ENCODE measurements at regions not wholly inside any gene's neighbourhood (a gene's known extent, or its start where the extent isn't known, plus 50 kb on each side); places are given as distances from the start of the nearest gene placed in this dataset.
A peak's percentile ranks its signal among the peaks of the same experiment; 100 is the strongest.
"Not testable (repeated sequence)": the region's sequence is repeated elsewhere in the genome, so short reads cannot be mapped to it uniquely, and the experiment has no call there.

DNA sequence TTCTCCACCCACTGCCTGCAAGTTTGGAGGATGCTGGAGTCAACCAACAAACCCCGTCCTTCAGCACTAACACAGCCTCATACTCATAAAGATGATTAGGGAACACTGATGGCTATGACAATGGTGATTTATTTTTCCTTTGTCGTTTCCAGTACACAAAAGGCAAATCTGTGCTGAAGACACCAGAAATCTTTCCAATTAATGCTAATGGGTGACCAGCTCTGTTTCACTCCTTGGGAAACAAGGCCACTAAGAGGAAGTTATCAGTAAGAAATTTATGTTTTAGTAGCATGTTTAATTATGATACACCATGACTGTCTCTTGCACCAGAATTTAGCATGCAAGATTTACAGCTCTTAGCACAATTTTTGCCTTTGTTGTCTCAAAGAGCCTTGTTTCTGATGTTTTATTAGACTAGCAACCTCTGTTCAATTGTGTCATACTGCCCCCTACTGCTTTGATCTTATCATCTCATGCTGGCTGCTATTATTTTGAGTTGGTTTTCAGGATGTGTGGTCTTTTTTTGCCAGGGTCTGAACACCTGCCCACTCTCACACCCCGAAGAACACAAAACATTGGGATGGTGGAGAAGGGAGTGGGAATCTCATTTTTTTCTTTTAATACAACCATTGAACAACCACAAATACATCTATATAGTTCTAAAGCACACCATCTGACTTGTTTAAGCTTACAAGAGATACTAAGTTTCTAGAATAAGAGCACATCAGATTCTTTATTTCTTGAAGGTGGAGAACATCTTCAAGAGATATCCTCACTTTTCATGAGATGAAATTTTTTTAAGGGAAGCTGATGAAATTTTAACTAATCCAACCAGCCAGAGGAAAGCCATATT lies 160.9 kb downstream of the SPTSSA start:
- DNase-seq: peak in 11 of 56 donors; percentile 1 to 60 (median 13)

DNA sequence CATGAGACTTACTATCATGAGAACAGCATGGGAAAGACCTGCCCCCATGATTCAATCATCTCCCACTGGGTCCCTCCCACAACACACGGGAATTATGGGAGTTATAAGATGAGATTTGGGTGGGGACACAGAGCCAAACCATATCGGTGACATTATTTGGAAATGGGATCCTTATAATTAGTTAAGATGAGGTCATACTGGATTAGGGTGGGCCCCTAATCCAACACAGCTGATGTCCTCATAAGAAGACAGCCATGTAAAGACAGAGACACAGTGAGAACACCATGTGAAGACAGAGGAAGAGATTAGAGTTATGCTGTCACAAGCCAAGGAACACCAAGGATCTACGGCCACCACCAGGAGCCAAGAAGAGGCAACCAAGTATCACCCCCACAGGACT lies 161.7 kb downstream of the SPTSSA start:
- DNase-seq: no peak

DNA sequence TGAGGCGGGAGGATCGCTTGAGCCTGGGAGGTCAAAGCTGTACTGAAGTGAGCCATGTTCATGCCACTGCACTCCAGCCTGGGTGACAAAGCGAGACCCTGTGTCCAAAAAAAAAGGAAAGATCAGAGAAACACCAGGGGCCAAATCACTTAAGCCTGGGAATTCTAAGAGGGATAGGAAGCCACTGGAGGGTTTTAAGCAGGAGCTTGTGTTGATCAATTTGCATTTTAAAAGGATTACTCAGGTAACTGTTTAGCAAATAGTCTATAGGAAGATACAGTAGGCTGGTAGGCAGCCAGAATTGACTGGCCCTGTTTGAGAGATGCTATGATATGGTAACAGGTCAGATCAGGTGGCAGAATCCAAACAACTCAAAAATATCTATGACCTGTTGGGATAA lies 162.7 kb downstream of the SPTSSA start:
- no peak for DNase-seq

DNA sequence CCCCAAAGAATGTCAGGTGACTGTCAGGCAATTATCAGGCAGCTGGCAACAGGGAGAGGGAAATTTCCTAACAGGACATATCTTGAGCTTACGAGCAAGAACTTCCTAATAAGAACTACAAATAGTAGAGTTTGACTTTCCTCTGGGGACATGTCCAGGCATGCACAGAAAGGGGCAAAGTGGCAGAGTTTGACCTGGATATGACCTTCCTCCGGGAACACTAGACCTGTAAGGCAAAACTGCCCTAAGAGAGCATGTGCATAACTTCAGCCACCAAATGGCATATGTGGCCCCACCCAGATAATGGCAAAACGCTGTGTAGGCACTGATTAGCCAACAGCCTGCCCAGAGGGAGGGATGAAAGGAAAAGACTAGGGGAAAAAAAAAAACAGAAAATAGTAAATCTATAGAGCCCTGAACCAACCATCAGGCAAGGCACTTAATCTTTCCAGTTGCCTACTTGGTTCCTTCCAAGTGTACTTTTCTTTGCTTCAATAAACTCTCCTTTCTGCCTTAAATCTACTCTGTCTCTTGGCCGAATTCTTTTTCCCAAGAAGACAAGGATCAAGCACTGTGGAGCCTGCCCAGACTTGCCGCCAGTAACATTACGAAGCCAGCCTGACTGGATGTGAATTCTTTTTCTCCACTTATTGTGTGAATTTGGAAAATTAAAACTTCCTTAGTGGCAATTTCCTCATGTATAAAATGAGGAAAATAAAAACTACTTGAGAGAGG lies 164.1 kb downstream of the SPTSSA start:
- no peak for DNase-seq

DNA sequence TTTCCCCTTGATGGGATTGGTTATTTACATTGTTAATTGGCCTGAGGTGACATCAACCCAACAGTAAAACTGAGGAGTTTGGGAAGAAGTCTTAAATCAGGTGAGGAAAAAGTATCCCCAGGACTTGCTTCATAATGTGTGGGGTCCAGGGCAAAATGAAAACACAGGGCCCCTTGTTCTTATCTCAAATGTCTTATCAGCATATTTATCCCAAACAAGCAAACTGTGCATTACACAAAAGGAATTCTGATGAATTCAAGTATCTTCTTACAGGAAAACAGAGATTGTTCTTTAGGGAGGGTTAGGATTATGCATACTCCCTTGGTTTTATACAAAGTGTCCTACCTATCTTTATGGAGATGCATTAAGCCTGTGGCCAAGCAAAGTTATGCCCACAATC lies 178.4 kb downstream of the SPTSSA start:
- no peak for DNase-seq

DNA sequence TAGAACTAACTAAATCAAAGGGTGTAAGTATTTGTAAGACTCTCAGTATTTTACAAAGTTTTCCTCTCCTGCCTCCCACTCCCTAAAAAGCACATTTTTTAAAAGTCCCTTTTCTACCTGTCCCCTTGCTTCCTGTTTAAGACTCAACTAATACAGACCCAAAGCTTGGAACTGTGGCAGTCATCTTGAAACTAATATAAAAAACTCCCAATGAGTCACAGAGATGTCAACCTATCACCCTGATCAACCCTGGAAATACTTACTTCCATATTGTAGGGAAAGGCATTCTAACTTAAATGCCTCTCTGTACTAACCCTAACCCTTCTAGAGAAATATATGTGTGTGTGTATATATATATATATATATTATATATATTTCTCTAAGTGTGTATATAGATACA lies 184.8 kb downstream of the SPTSSA start:
- no peak for DNase-seq

DNA sequence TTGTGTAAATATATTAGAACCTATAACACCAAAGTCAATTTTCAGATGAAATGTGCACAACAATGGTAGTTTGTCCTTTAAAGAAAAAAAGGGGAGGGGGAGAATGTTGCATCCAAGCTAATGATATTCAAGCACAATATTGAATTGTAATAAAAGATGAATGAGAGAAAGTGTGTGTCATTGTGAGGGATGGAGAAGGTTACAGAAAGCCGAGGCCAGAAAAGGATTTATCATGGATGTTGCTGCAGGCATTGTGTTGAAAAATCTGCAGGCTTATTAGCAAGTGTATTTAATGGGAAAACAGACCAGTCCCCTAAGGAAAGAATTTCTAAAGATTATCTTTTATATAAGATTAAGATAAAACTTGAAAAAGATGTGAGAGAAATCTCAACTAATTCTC lies 186.5 kb downstream of the SPTSSA start:
- DNase-seq: no peak

DNA sequence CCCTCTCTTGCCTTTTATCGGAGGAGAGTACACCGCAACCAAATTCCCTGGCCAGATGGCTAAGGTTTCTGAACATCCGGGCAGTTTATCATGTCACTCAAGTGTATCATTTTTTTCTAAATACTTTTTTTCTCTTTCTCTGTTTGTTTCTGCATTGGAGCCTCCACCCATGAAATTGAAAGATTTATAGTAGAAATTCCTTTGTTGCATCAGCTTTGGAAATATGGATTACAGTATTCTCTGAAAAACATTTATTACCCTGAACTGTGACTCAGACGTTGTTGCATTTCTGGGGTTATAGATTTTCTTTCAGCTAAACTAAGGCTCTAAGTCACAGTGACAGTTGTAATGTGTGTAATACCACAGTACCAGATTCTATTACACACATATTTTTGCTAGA lies 187.0 kb downstream of the SPTSSA start:
- DNase-seq: no peak

DNA sequence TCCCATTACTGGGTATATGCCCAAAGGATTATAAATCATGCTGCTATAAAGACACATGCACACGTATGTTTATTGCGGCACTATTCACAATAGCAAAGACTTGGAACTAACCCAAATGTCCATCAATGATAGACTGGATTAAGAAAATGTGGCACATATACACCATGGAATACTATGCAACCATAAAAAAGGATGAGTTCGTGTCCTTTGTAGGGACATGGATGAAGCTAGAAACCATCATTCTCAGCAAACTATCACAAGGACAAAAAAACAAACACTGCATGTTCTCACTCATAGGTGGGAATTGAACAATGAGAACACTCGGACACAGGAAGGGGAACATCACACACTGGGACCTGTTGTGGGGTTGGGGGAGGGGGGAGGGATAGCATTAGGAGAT lies 188.3 kb downstream of the SPTSSA start:
- not testable (repeated sequence) for DNase-seq

DNA sequence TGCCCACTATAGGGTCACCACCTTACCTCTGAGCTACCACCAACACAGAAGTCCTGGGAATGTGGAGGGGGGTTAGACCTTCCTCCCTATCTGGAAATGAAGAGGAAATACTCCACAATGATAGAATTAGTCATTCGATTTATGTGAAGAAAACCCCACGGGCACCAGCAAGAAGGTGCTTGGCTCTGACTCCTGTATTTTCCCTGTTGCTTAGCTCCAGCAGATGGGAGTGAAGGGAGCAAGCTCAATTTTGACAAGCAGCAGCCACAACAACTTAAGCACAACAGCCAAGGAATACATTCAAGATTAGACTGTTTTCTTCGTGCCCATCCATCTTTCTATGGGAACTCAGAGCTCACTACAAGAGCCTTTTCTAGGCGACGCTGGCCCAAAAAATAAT lies 191.7 kb downstream of the SPTSSA start:
- peak in 1 of 56 donors; percentile 1 for DNase-seq

DNA sequence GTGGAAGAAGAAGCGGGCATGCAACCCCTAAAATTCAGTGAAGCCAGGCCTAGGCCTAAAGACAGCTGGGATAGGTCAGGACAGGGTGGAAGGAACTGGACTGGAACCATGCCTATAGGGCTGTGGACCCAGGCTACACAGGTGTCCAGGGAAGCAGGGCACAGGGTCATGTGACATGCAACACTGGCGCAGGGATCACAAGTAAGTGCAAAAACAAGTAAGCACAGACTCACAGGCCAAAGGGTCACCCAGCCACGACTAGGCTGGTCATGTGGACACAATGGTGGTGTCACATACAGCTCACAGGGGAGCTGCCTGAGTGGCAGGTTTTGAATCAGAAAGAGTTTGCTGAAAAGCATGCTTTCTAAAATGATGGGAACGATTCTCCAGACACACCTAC lies 195.7 kb downstream of the SPTSSA start:
- no peak for DNase-seq

DNA sequence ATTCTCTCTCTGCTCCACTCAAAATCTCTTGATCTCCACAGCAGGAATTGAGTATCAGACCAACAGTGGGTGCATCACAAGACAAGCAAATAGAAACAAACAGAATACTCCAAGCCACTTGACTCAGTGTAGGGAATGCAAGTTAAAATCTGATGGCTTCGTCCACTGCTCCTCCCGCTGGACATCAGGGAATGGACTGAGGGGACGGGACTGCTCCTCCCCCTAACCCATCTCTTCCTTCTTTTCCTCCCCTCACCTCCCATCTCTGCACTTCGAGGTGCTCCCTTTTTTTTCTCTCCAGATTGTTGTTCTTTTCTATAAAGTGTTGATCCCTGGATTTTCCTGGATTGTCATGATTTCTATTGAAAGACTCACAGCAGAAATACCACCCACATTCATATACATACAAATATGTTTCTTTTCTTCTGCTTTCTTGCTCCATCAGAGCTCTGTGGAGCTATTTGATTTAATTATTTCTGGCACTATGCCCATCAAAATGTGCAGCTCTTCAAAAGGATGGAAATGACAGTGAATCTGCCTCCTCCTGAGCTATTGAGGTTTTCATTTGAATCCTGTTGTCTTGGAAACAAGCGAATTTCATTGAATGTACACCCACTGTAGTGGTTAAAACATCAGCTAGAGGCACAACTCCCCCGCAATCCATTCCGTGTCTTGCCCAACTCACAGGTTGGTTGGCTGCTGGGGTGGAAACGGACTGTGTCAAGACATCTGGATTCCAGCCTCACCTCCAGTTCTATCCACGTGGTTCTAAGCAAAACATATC lies 199.7 kb downstream of the SPTSSA start:
- peak in 8 of 56 donors; percentile 1 to 34 (median 20) for DNase-seq

DNA sequence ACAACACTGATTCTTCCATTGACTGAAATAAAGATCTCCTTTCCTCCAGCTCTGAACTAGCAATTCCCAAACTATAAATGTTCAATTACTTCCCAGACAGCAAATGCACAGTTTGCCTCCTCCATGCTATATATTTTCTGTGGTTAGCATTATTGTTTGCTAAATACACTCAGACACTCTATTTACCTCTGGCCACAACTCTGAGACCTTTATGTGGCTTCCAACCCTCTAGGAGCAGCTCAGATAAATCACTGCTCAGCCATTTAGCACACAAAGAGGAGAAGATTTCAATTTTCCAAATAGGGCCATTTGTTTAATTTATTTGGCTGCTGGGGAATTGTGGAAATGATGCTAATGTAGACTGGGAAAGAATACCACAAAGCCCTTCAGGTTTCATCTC lies 202.0 kb downstream of the SPTSSA start:
- DNase-seq: no peak

DNA sequence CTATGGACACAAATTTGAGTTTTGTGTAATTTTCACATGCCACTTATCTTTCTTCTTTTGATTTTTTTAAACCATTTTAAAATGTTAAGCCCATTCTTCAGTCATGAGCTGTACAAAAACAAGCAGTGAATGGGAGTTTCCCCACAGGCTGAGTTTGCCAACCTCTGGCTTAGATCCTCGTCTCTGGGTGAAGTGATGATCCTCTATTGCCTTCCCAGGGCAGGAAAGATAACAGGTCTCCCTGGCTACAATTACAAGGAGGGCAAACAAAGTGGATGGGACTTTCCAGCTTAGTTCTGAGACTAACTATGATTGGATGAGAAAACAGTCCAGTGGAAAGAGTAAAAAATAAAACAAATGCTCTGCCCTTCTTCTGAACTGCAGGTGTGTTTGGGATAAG lies 203.7 kb downstream of the SPTSSA start:
- no peak for DNase-seq

DNA sequence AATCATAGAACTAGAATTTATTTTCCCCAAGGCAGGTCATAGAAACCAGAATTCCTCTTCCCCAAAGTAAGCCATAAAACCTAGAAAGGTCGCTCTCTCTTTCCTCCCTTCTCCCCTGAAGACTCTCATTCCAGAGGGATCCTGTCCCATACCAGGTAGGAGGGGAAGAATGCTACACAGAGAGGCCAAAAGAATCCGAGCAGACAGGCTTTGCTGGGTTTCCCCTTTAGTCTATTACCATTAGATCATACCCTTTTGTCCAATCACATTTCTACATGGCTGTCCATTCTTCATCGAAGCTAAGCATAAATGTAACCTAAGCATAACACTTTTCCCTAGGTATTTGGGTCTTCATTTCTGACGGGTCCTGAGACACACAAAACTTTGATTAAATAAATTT lies 204.5 kb downstream of the SPTSSA start:
- no peak for DNase-seq

DNA sequence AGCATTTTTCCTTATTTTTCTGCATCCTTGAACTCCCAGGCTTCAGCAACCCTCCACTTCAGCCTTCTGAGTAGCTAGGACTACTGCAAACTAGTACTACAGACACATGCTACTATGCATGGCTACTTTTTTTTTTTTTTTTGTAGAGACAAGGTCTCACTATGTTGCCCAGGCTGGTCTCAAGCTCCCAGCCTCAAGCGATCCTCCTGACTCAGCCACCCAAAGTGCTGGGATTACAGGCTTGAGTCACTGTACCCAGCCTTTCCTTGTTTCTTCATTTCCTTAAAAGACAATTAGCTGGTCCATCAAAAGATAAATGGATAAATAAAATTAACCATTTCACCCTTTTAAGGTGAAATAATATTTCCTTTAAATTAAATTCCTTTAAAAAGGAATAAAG lies 205.8 kb downstream of the SPTSSA start:
- no peak for DNase-seq

DNA sequence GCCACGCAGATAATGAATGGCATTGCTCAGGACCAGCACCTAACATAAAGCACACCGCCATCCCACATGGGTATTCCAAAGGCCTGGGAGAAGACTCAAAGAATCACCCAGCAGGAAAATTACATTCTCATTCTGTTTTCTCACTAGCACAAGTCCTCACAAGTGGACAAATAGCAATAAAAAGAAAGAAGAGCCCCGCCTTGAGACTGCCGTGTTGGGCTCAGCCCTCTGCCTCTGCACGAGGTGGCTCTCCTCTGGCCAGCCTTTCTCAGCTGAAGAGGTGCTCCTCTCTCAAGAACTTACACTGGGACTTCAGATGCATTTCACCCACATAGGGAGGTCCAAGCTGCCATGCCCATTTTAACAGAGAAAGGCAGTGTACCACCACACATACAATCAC lies 207.5 kb downstream of the SPTSSA start:
- no peak for DNase-seq

DNA sequence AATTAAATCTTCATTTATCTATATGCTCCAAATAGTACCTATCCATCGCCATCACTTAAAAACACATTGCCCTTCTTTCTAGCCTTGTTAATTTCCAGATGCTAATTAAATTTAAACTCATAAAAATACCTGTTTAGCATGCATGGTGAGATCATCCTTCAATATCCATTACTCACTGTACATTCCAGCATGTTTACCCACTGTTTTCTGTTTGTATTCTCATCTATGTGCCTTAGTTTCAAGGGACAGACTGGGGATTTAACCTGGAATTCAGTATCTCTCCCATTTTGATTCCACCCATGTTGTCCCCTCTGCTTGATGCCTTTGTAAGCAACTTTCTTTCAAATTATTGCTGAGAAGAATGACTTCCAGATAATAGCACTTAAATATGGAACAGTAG lies 208.0 kb downstream of the SPTSSA start:
- DNase-seq: no peak

DNA sequence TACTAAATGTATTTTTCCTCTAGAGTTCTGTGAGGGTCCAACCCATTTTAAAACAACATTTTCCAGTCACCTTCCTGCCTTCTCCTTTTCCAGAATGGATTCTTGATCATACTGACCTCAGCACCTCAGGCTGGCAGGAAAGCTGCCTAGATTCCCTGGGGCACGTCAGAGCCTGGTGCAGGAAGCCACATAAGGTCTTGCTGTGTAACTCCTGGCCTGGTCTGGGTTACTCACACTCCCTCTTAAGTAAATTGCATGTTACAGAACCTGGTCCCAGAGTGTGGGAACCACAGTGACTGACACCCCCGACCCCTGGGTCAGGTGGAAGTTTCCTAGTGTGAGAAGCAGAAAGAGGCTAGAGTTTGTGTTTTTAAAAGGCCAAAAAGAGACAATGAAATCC lies 209.8 kb downstream of the SPTSSA start:
- no peak for DNase-seq

DNA sequence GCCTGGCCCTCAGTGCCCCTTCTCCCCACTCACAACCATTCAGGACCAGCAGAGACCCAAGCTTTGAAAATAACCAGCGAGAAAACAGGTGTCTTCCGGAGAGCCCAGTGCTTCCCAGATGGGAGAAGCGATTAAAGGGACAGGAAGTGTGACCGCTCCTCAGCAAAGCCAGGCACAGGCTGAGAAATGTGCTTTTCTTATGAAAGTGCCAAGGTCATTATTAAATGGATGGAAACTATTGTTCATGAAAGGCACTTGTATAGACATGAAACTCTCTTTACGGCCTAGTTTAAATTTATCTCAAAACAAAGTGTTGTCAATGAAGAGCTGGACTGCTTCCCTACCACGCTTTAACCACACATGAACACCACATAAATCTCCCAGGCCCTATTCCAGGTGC lies 210.4 kb downstream of the SPTSSA start:
- DNase-seq: no peak

DNA sequence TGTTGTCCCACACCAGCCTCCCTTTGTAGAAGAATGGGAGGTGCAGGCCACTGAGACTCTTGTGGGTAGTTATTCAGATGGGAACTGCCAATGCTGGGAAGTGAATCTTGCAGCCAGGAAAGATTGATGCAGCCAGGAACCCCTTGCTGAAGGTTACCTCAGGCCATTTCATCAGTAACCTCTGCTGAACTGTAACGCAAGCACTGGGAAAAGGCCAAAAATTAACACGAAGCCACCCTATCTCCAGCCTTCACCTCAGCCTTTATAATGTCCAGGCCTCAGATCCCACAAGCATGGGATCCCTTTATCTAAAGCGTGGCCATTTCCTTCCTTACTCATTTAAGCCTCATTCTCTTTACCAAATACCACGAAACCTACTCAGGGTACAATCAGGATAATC lies 211.1 kb downstream of the SPTSSA start:
- no peak for DNase-seq

DNA sequence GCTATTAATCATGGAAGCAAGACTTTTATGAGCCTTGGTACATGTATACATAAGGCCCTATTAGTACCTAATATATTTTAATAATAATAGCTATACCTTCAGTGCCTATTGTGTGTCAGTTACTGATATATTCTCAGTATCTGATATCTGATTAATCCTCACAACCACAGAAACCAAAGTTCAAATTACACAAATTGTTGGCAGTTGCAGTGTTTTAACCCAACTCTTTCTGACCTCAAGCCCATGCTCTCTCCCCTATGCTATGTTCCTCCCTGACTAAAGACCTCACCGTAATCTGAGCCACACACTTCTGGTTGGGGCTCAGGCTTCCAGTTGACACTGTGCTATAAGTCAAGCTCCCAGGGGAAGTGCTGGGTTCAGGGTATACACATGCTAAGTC lies 214.4 kb downstream of the SPTSSA start:
- no peak for DNase-seq
